ENCODE measurements at regions not wholly inside any gene's neighbourhood (a gene's known extent, or its start where the extent isn't known, plus 50 kb on each side); places are given as distances from the start of the nearest gene placed in this dataset.
"Not testable (repeated sequence)": the region's sequence is repeated elsewhere in the genome, so short reads cannot be mapped to it uniquely, and the experiment has no call there.

DNA sequence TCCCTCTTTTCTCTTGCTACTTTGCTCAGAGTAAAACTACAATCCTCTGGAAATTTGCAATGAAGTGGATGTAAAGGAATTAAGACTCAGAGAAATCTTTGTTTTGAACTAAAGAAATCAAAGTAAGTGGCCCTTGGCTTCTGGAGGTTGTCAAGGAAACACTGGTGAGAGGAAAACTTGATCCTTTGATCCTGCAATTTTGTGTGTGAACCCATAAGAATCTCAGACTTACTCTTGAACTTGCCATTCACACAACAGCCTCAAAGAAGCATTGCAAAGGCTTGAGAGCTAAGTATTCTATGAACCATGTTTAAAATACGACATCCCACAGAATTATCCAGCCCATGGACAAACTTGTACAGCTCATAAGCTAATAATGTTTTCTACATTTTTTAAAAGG is 827.5 kb downstream of the TAF11L14 start:
- TF ChIP-seq, protein P1, sequence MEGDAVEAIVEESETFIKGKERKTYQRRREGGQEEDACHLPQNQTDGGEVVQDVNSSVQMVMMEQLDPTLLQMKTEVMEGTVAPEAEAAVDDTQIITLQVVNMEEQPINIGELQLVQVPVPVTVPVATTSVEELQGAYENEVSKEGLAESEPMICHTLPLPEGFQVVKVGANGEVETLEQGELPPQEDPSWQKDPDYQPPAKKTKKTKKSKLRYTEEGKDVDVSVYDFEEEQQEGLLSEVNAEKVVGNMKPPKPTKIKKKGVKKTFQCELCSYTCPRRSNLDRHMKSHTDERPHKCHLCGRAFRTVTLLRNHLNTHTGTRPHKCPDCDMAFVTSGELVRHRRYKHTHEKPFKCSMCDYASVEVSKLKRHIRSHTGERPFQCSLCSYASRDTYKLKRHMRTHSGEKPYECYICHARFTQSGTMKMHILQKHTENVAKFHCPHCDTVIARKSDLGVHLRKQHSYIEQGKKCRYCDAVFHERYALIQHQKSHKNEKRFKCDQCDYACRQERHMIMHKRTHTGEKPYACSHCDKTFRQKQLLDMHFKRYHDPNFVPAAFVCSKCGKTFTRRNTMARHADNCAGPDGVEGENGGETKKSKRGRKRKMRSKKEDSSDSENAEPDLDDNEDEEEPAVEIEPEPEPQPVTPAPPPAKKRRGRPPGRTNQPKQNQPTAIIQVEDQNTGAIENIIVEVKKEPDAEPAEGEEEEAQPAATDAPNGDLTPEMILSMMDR (conservative IDR thresholded peaks at IDR 0.05; ENCODE audit: control insufficient read depth, insufficient read depth, low read depth, low read length): no peak
- DNase-seq (ENCODE audit: low read depth): no peak
- no peak overlapping the region for H3K4me3 ChIP-seq (ENCODE audit: control insufficient read depth, low read depth, low read length)

DNA sequence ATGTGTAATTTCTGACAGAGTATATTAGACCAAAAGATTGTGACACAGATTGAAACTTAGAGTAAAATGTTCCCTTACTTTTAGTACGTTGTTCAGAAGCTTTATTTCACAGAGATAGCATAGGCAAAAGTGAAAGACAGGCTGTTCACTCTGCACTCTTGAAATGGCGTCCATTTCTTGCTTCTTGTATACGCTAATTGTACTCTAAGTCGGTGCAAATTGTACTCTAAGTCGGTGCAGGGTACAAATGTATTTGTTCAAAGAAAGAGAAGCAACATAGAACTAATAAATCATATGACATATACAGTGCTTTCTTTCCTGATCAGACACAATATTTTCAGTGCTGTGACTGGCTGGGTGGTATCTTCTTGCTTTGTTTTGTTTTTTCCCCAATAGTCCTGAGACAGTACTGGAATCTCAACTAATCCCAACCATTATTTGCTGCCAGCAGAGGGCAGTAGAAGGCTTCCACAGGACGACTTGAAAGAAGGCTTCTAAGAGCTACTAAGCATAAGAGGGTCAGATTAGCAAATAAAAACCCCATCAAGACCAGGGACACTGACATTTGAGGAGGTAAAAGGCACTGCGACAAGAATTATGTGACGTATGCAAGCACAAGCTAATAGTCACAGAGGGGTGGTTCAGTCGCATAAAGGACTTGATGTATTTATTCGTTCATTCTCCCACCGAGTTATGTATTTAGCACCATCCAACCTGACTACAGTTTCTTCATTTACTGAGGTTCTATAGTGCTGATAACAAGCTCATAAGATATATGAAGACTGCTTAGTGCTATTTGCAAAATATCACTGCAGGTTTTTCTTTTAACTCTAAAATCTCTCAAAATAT is 831.8 kb downstream of the TAF11L14 start:
- H3K4me3 ChIP-seq (ENCODE audit: control insufficient read depth, low read depth, low read length): no peak overlapping the region
- peak; percentile 46 for DNase-seq (ENCODE audit: low read depth)
- TF ChIP-seq, protein P1 (conservative IDR thresholded peaks at IDR 0.05; ENCODE audit: control insufficient read depth, insufficient read depth, low read depth, low read length): peak; percentile 65

DNA sequence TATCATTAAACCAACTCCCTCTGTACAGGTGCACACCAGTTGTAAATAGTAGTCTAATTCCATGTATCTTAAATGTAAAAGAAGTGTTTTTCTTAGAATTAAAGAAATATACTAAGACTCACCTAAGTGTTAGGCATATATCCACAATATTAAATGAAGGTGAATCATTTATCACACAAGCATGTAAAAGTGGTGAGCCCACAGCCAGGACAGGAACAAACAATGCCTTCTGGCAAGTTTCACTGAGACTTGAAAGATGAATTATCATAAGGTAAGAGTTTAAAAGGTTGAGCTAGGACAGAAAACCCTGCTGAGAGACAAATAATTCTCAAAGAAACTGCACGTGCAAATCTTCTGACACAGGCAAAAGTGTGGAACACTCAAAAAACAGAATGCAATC is 832.5 kb downstream of the TAF11L14 start:
- TF ChIP-seq, protein P1 (conservative IDR thresholded peaks at IDR 0.05; ENCODE audit: control insufficient read depth, insufficient read depth, low read depth, low read length): no peak
- DNase-seq (ENCODE audit: low read depth): no peak
- no peak overlapping the region for H3K4me3 ChIP-seq (ENCODE audit: control insufficient read depth, low read depth, low read length)

DNA sequence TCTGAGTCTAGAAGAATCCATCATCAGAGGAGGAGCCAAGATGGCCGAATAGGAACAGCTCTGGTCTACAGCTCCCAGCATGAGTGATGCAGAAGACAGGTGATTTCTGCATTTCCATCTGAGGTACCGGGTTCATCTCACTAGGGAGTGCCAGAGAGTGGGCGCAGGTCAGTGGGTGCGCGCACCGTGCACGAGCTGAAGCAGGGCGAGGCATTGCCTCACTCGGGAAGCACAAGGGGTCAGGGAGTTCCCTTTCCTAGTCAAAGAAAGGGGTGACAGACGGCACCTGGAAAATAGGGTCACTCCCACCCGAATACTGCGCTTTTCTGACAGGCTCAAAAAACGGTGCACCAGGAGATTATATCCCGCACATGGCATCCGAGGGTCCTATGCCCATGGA is 837.5 kb downstream of the TAF11L14 start:
- not testable (repeated sequence) for H3K4me3 ChIP-seq (ENCODE audit: control insufficient read depth, low read depth, low read length); DNase-seq (ENCODE audit: low read depth)

- H3K4me3 ChIP-seq (ENCODE audit: control insufficient read depth, low read depth, low read length): no peak overlapping the region
- TF ChIP-seq, protein P1 (conservative IDR thresholded peaks at IDR 0.05; ENCODE audit: control insufficient read depth, insufficient read depth, low read depth, low read length): no peak
- DNase-seq (ENCODE audit: low read depth): no peak
Measured at GRCh38 chr5:18483451-18483850, 849.2 kb downstream of the TAF11L14 start.

- TF ChIP-seq, protein P1 (conservative IDR thresholded peaks at IDR 0.05; ENCODE audit: control insufficient read depth, insufficient read depth, low read depth, low read length): no peak
- H3K4me3 ChIP-seq (ENCODE audit: control insufficient read depth, low read depth, low read length): no peak overlapping the region
- no peak for DNase-seq (ENCODE audit: low read depth)
Measured at GRCh38 chr5:18487928-18488480, 853.7 kb downstream of the TAF11L14 start.

- TF ChIP-seq, protein P1 (conservative IDR thresholded peaks at IDR 0.05; ENCODE audit: control insufficient read depth, insufficient read depth, low read depth, low read length): no peak
- no peak for DNase-seq (ENCODE audit: low read depth)
- no peak overlapping the region for H3K4me3 ChIP-seq (ENCODE audit: control insufficient read depth, low read depth, low read length)
Measured at GRCh38 chr5:18489703-18490102, 855.4 kb downstream of the TAF11L14 start.
